ENCODE measurements at regions not wholly inside any gene's neighbourhood (a gene's known extent, or its start where the extent isn't known, plus 50 kb on each side); places are given as distances from the start of the nearest gene placed in this dataset.

DNA sequence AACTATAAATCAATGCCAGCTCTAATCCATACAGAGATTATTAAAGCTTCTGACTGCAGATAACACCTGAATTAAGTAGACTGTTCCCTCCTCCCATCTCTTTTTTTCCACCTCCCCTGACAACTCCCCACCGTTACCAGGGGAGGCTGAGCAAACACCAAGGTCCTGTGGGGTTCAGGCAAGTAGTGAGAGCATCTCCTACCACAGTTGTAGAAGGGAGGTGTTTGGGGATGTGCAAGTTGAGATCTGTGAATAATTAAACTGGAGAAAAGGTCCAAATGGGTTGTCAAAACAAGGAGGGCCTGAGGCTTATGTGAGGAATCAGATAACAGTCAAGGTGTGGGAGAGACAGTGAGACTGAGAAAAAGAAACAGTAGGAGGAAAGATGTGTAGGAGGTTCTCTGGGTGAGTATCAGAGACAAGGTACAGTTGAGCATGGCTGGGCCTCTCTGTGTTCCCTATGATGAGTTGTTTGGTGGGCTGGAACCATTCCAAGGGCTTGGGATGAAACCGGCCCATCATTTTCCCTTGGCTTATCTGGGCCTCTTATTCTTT, 194.6 kb downstream of the CYRIA start:
- TF ChIP-seq EZH2 (IDR thresholded peaks at IDR 0.05; ENCODE audit: borderline replicate concordance, low read length), result no peak
- TF ChIP-seq CTCF (IDR thresholded peaks at IDR 0.05; ENCODE audit: low read length), result no peak
